Esophagus squamous epithelium (tissue), 5 donors: ENCODE measurements at regions not wholly inside any gene's neighbourhood (a gene's known extent, or its start where the extent isn't known, plus 50 kb on each side); places are given as distances from the start of the nearest gene placed in this dataset.

Experiments
- DNase-seq: peaks from one replicate; lab custom pipeline; 2025; lab: John Stamatoyannopoulos, UW
- H3K27ac ChIP-seq, 4 donors: fragments of 200-600 bp; sonication (generic); one replicate each; pipeline ENCODE4 v1.5.1; 2016 to 2019; ENCODE audit warnings: mild to moderate bottlenecking in 1 of 4
- H3K27me3 ChIP-seq, 4 donors: fragments of 200-600 bp; sonication (generic); 1 replicate in 3 of 4; 2 replicates in 1 of 4; pipeline versions ENCODE4 v1.5.1 to v1.6.0; 2017 to 2021; ENCODE audit warnings: antibody characterized with exemption in 1 of 4
- H3K36me3 ChIP-seq, 3 donors: fragments of 200-600 bp; sonication (generic); one replicate each; pipeline ENCODE4 v1.5.1; 2016 to 2019
- H3K4me1 ChIP-seq, 3 donors: fragments of 200-600 bp; sonication (generic); one replicate each; pipeline ENCODE4 v1.5.1; 2017 to 2019
- H3K4me3 ChIP-seq, 4 donors: fragments of 200-600 bp; sonication (generic); 1 replicate in 3 of 4; 2 replicates in 1 of 4; pipeline ENCODE4 v1.5.1; 2016 to 2019; ENCODE audit warnings: mild to moderate bottlenecking in 2 of 4, moderate library complexity in 1 of 4
- H3K9me3 ChIP-seq, 3 donors: fragments of 200-600 bp; sonication (generic); one replicate each; pipeline ENCODE4 v1.5.1; 2016 to 2019
- CTCF ChIP-seq, 6 experiments: fragments of 450-650 bp in 4 of 6; fragments of 200-600 bp in 2 of 6; sonication (generic) in 2 of 6; IDR thresholded peaks; one replicate each; pipeline ENCODE4 v1.5.1; 2016 to 2019; ENCODE audit warnings: antibody characterized with exemption in 6 of 6, mild to moderate bottlenecking in 4 of 6, moderate library complexity in 4 of 6
- POLR2A ChIP-seq, 4 donors: fragments of 450-650 bp; IDR thresholded peaks; one replicate each; pipeline ENCODE4 v1.6.1; 2017; ENCODE audit warnings: antibody characterized with exemption in 4 of 4, mild to moderate bottlenecking in 4 of 4, moderate library complexity in 3 of 4
- WGBS, 2 donors: methylation state at CpG; one replicate each; pipeline ENCODE4 v1.1.5; 2018; 5-methylcytosine and 5-hydroxymethylcytosine counted together
- intact Hi-C: fragments of 100-400 bp; cut with DNase I; formaldehyde crosslinking; loops from one replicate; pipeline ENCODE4 v1.15.0; 2022
- donor health status: DM: yes; HTN: yes; CAD: no.

GRCh38 chr4:111453216-111453615 lies 692.0 kb upstream of the FAM241A start:
- Histone ChIP-seq H3K27me3 (no peaks in the 10 kb centered on the region), H3K9me3 (no peaks in the 10 kb centered on the region), H3K4me3 (no peak overlapping the region), H3K27ac (no peak overlapping the region), H3K36me3 (no peaks in the 10 kb centered on the region), H3K4me1 (no peaks in the 10 kb centered on the region)
- TF ChIP-seq CTCF (IDR thresholded peaks at IDR 0.05) = no peak
- no peak for TF ChIP-seq POLR2A (IDR thresholded peaks at IDR 0.05)
- intact Hi-C loops = no loop called here
- DNase-seq = no peak

GRCh38 chr4:111454961-111455360 lies 690.3 kb upstream of the FAM241A start:
- 56 to 60% methylated on average over 1 to 4 of the region's 4 CpGs for WGBS, 2 donors
- Histone ChIP-seq H3K9me3 (no peaks in the 10 kb centered on the region), H3K36me3 (no peaks in the 10 kb centered on the region), H3K27ac (no peak overlapping the region), H3K4me3 (no peak overlapping the region), H3K27me3 (no peaks in the 10 kb centered on the region), H3K4me1 (no peaks in the 10 kb centered on the region)
- no peak for DNase-seq
- intact Hi-C loops = no loop called here
- TF ChIP-seq POLR2A (IDR thresholded peaks at IDR 0.05) = no peak
- no peak for TF ChIP-seq CTCF (IDR thresholded peaks at IDR 0.05)

- intact Hi-C loops = no loop called here
- TF ChIP-seq POLR2A (IDR thresholded peaks at IDR 0.05) (no peak), CTCF (IDR thresholded peaks at IDR 0.05) (no peak)
- H3K27me3 ChIP-seq = no peaks in the 10 kb centered on the region
- H3K4me1 ChIP-seq = no peaks in the 10 kb centered on the region
- no peak overlapping the region for H3K4me3 ChIP-seq
- H3K9me3 ChIP-seq = no peaks in the 10 kb centered on the region
- 59 to 64% methylated on average over 8 of the region's 8 CpGs for WGBS, 2 donors
- no peak overlapping the region for H3K27ac ChIP-seq
- no peaks in the 10 kb centered on the region for H3K36me3 ChIP-seq
- DNase-seq = no peak
These were observed 680.8 kb upstream of the FAM241A start for GRCh38 chr4:111464251-111465045.

GRCh38 chr4:111466811-111467604 lies 678.2 kb upstream of the FAM241A start:
- WGBS, 2 donors = 69% methylated on average over 2 of the region's 2 CpGs
- H3K4me3 ChIP-seq = no peak overlapping the region
- no peaks in the 10 kb centered on the region for H3K9me3 ChIP-seq
- H3K36me3 ChIP-seq = no peaks in the 10 kb centered on the region
- intact Hi-C loops = no loop called here
- TF ChIP-seq POLR2A (IDR thresholded peaks at IDR 0.05) = no peak
- no peak for TF ChIP-seq CTCF (IDR thresholded peaks at IDR 0.05)
- H3K27me3 ChIP-seq = no peaks in the 10 kb centered on the region
- no peak for DNase-seq
- no peak overlapping the region for H3K27ac ChIP-seq
- H3K4me1 ChIP-seq = no peaks in the 10 kb centered on the region

- intact Hi-C loops = no loop called here
- no peak overlapping the region for H3K4me3 ChIP-seq
- H3K4me1 ChIP-seq = no peaks in the 10 kb centered on the region
- no peaks in the 10 kb centered on the region for H3K9me3 ChIP-seq
- no peak for TF ChIP-seq CTCF (IDR thresholded peaks at IDR 0.05)
- TF ChIP-seq POLR2A (IDR thresholded peaks at IDR 0.05) = no peak
- 20 to 28% methylated on average over 5 of the region's 5 CpGs for WGBS, 2 donors
- no peaks in the 10 kb centered on the region for H3K36me3 ChIP-seq
- no peaks in the 10 kb centered on the region for H3K27me3 ChIP-seq
- DNase-seq = no peak
- no peak overlapping the region for H3K27ac ChIP-seq
These were observed 670.3 kb upstream of the FAM241A start for GRCh38 chr4:111475001-111475400.
